RWPE2 (cell line): ENCODE measurements at regions not wholly inside any gene's neighbourhood (a gene's known extent, or its start where the extent isn't known, plus 50 kb on each side); places are given as distances from the start of the nearest gene placed in this dataset.
"Not testable (repeated sequence)": the region's sequence is repeated elsewhere in the genome, so short reads cannot be mapped to it uniquely, and the experiment has no call there.

ENCODE experiments used
- ATAC-seq: fragments of 200-7000 bp; cut with Tn5 transposase; 3 replicates; pipeline ENCODE4 v1.9.1; 2021; ENCODE audit warnings: low read depth
- DNase-seq: peaks from one replicate; pipeline ENCODE4 v3.0.0-alpha.2; 2020; ENCODE audit warnings: low spot score
- H3K27ac ChIP-seq: fragments of 450-650 bp; 2 replicates; pipeline ENCODE4 v1.5.1; 2017; ENCODE audit warnings: mild to moderate bottlenecking; ENCODE audit not compliant: poor library complexity, severe bottlenecking
- H3K27me3 ChIP-seq: fragments of 250-450 bp; sonication (Bioruptor Pico); 2 replicates; pipeline ENCODE4 v1.5.1; 2021; ENCODE audit warnings: mild to moderate bottlenecking, moderate library complexity; ENCODE audit not compliant: insufficient read depth, poor library complexity, severe bottlenecking
- H3K36me3 ChIP-seq: fragments of 250-450 bp; sonication (Bioruptor Pico); 2 replicates; pipeline ENCODE4 v1.5.1; 2020; ENCODE audit warnings: low read depth, mild to moderate bottlenecking, moderate library complexity
- H3K4me1 ChIP-seq: fragments of 250-450 bp; sonication (Bioruptor Pico); 2 replicates; pipeline ENCODE4 v1.5.1; 2021; ENCODE audit warnings: mild to moderate bottlenecking, moderate library complexity; ENCODE audit not compliant: insufficient read depth, poor library complexity, severe bottlenecking
- H3K4me3 ChIP-seq: fragments of 250-450 bp; sonication (Bioruptor Pico); 2 replicates; pipeline ENCODE4 v1.5.1; 2021; ENCODE audit warnings: mild to moderate bottlenecking, moderate library complexity; ENCODE audit not compliant: severe bottlenecking
- H3K9me3 ChIP-seq: fragments of 250-450 bp; sonication (Bioruptor Pico); 2 replicates; pipeline ENCODE4 v1.5.1; 2021; ENCODE audit warnings: mild to moderate bottlenecking, moderate library complexity; ENCODE audit not compliant: severe bottlenecking
- CTCF ChIP-seq: fragments of 450-650 bp; IDR thresholded peaks from one replicate; pipeline ENCODE4 v1.5.1; 2017; ENCODE audit warnings: mild to moderate bottlenecking, moderate library complexity; ENCODE audit not compliant: poor library complexity, severe bottlenecking

GRCh38 chr4:183374950-183375555 lies 52.8 kb upstream of the CLDN24 start:
- H3K36me3 ChIP-seq: no peaks in the 10 kb centered on the region
- no peak overlapping the region for H3K27ac ChIP-seq
- H3K27me3 ChIP-seq: no peaks in the 10 kb centered on the region
- H3K4me1 ChIP-seq: no peaks in the 10 kb centered on the region
- ATAC-seq (no peak), DNase-seq (no peak)
- H3K9me3 ChIP-seq: no peaks in the 10 kb centered on the region
- no peak for TF ChIP-seq CTCF
- H3K4me3 ChIP-seq: no peak overlapping the region

GRCh38 chr4:183376381-183376780 lies 54.2 kb upstream of the CLDN24 start:
- ATAC-seq: no peak
- no peak for TF ChIP-seq CTCF
- H3K27ac ChIP-seq: no peak overlapping the region

GRCh38 chr4:183377491-183377890 lies 55.3 kb upstream of the CLDN24 start:
- no peaks in the 10 kb centered on the region for H3K9me3 ChIP-seq
- H3K4me3 ChIP-seq: no peak overlapping the region
- H3K36me3 ChIP-seq: no peaks in the 10 kb centered on the region
- H3K4me1 ChIP-seq: no peaks in the 10 kb centered on the region
- ATAC-seq: no peak
- no peak for DNase-seq
- no peak for TF ChIP-seq CTCF
- no peak overlapping the region for H3K27ac ChIP-seq
- no peaks in the 10 kb centered on the region for H3K27me3 ChIP-seq

More at GRCh38 chr4:183376381-183376780, 54.2 kb upstream of the CLDN24 start:
- H3K36me3 ChIP-seq: no peaks in the 10 kb centered on the region
- no peak overlapping the region for H3K4me3 ChIP-seq
- H3K27me3 ChIP-seq: no peaks in the 10 kb centered on the region
- no peak for DNase-seq
- no peaks in the 10 kb centered on the region for H3K9me3 ChIP-seq
- H3K4me1 ChIP-seq: no peaks in the 10 kb centered on the region

GRCh38 chr4:183378347-183378746 lies 56.1 kb upstream of the CLDN24 start:
- not testable (repeated sequence) for H3K36me3 ChIP-seq, ATAC-seq, H3K4me1 ChIP-seq, H3K27me3 ChIP-seq, H3K4me3 ChIP-seq, DNase-seq, H3K9me3 ChIP-seq, H3K27ac ChIP-seq

GRCh38 chr4:183380901-183381300 lies 58.7 kb upstream of the CLDN24 start:
- H3K27ac ChIP-seq: no peak overlapping the region
- no peak overlapping the region for H3K4me3 ChIP-seq
- no peaks in the 10 kb centered on the region for H3K36me3 ChIP-seq
- no peaks in the 10 kb centered on the region for H3K27me3 ChIP-seq
- no peak for TF ChIP-seq CTCF
- ATAC-seq: no peak
- no peak for DNase-seq
- H3K9me3 ChIP-seq: no peaks in the 10 kb centered on the region
- no peaks in the 10 kb centered on the region for H3K4me1 ChIP-seq
